Stimulated activated memory B cell treated with anti-CD40 and anti-IgM and Interleukin-4, amounts not matched to agents 10 μg/mL and 1 μg/mL and 100 μg/mL, for 72 hours (primary cell): ENCODE measurements at regions not wholly inside any gene's neighbourhood (a gene's known extent, or its start where the extent isn't known, plus 50 kb on each side); places are given as distances from the start of the nearest gene placed in this dataset.
"Not testable (repeated sequence)": the region's sequence is repeated elsewhere in the genome, so short reads cannot be mapped to it uniquely, and the experiment has no call there.

Experiments used
- ATAC-seq: fragments of 150-1000 bp; cut with Tn5 transposase; 2 replicates; pipeline ENCODE4 v1.10.0; 2021
- H3K27ac Mint-ChIP-seq: one replicate; pipeline ENCODE4 v1.8.0; 2022; ENCODE audit warnings: mild to moderate bottlenecking, mixed read lengths
- H3K27me3 Mint-ChIP-seq: one replicate; pipeline ENCODE4 v1.8.0; 2022; ENCODE audit warnings: mixed read lengths
- H3K36me3 Mint-ChIP-seq: one replicate; pipeline ENCODE4 v1.8.0; 2022; ENCODE audit warnings: mixed read lengths
- H3K4me1 Mint-ChIP-seq: one replicate; pipeline ENCODE4 v1.8.0; 2022; ENCODE audit warnings: mixed read lengths
- H3K4me3 Mint-ChIP-seq: one replicate; pipeline ENCODE4 v1.8.0; 2022; ENCODE audit warnings: mild to moderate bottlenecking, moderate library complexity, mixed read lengths
- H3K9me3 Mint-ChIP-seq: one replicate; pipeline ENCODE4 v1.8.0; 2022; ENCODE audit warnings: mixed read lengths

DNA sequence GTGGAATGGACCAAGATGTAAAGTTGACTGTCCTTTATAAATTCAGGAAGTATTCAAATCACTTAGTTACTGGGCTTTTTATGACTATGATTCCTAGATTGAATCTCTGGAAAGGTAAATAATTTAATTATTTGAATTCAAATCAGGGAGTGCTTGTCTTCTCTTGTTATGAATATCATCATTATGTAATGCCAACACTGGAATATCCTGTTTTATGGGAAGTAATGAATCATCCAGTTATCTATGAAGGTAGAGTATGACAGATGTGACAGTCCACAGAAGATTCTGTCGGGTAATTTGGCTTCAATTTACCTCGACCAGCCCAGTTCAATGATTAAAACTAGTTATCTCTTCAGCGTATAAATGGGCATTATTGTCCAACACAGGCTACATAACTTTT is 141.0 kb upstream of the NUDT12 start:
- Mint-ChIP-seq H3K4me3 (no peak overlapping the region), H3K27me3 (no peaks in the 10 kb centered on the region), H3K27ac (no peak overlapping the region), H3K36me3 (no peaks in the 10 kb centered on the region), H3K9me3 (peaks cover 4% of the 10 kb centered on the region), H3K4me1 (no peaks in the 10 kb centered on the region)
- ATAC-seq, result no peak

DNA sequence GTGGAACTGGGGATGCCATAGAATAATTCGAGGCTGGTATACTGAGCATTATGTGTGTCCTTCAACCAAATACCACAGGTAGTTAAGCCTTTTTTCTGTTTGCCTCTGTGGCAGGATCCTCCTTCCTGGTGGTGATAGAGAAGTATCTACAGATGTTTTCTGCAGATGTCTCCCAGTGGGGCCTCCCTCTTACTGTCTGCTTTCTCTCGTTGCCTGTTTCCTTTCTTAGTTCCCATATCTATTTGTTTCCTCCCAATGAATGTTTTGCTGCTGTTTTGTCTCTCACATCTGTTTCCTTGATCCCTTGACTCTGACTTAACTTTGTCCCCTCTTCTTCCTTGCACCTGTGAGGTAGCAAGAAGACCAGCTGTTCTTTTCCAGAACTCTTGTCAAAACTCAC is 130.9 kb upstream of the NUDT12 start:
- no peaks in the 10 kb centered on the region for H3K27me3 Mint-ChIP-seq
- no peaks in the 10 kb centered on the region for H3K4me1 Mint-ChIP-seq
- H3K36me3 Mint-ChIP-seq, result no peaks in the 10 kb centered on the region
- no peaks in the 10 kb centered on the region for H3K9me3 Mint-ChIP-seq
- H3K4me3 Mint-ChIP-seq, result no peak overlapping the region
- H3K27ac Mint-ChIP-seq, result no peak overlapping the region
- no peak for ATAC-seq

DNA sequence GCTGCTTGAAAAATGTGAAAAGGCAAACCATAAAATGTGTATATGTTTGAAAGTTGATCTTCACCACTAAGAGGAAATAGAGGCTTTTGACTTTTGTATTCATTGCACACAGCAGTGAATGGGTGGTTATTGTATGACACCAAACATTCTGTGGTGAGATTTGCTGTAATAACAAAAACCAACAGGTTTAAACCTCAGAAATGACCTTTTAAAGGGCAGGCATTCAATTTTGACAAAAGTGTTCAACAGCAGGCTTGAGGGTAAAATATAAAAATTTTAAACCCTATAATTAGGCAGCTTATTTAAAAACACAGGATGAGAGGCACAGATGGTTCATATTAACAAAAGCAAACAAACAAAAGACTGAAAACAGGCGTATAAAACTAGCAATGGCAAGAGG is 128.1 kb upstream of the NUDT12 start:
- Mint-ChIP-seq H3K27ac (no peak overlapping the region), H3K4me3 (no peak overlapping the region), H3K9me3 (no peaks in the 10 kb centered on the region), H3K4me1 (no peaks in the 10 kb centered on the region), H3K27me3 (no peaks in the 10 kb centered on the region), H3K36me3 (no peaks in the 10 kb centered on the region)
- no peak for ATAC-seq

DNA sequence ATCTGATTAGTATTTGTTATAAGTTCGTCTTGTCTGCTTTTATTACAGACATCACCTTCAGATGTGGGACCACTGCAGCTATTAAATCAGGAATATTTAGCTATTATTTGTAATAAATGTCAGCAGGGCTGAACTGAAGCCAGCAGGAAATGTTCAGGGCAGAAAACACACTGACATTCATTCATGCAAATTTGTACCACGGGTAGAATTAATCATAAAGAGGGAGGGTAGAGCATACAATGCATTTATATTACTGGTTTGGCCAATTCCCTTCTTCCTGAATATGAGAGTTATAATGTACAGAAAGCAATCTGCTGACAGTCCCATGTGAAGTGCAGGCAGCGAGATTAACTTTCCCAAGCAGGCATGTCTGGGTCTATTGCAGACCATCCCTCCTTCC is 117.3 kb upstream of the NUDT12 start:
- H3K4me3 Mint-ChIP-seq, result no peak overlapping the region
- no peaks in the 10 kb centered on the region for H3K4me1 Mint-ChIP-seq
- H3K27me3 Mint-ChIP-seq, result no peaks in the 10 kb centered on the region
- ATAC-seq, result no peak
- no peak overlapping the region for H3K27ac Mint-ChIP-seq
- no peaks in the 10 kb centered on the region for H3K36me3 Mint-ChIP-seq
- H3K9me3 Mint-ChIP-seq, result peaks cover 5% of the 10 kb centered on the region

DNA sequence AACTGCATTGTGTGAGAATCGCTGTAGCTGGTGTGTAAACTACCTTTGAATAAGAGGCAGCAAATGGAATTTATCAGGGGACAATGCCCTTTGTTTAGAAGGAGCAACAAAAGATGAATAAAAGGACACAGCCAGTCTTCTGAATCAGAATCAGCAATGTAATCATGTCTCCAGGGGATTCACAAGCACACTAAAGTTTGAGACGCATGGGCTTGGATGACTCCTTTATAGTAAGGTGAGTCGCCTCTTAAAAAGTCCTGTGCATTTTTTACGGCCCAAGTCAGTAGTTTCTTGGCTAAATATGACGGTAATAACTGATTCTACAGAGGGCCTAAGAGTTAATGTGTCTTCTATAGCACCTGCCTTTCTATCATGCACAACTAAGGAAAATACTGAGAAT is 113.6 kb upstream of the NUDT12 start:
- H3K27ac Mint-ChIP-seq, H3K9me3 Mint-ChIP-seq, H3K4me3 Mint-ChIP-seq, H3K36me3 Mint-ChIP-seq, H3K27me3 Mint-ChIP-seq, ATAC-seq, H3K4me1 Mint-ChIP-seq: not testable (repeated sequence)

DNA sequence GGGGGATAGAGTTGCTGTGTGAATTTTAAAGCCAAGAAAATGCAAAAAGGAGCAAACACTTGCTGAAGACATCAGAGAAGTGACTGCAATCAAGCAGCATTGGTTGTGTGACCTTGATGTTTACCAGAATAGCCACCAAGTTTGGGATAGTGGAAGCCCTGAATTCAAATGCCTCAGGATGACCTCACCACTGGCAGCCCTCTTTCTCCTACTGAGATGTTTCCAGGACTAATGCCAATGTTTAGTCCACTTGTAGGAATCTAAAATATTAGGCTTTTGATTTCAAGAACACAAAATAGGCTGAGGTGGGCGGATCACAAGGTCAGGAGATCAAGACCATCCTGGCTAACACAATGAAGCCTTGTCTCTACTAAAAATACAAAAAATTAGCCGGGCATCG is 112.2 kb upstream of the NUDT12 start:
- no peaks in the 10 kb centered on the region for H3K4me1 Mint-ChIP-seq
- H3K27ac Mint-ChIP-seq, result no peak overlapping the region
- ATAC-seq, result no peak
- no peak overlapping the region for H3K4me3 Mint-ChIP-seq
- no peaks in the 10 kb centered on the region for H3K36me3 Mint-ChIP-seq
- no peaks in the 10 kb centered on the region for H3K27me3 Mint-ChIP-seq
- H3K9me3 Mint-ChIP-seq, result peaks cover 3% of the 10 kb centered on the region

DNA sequence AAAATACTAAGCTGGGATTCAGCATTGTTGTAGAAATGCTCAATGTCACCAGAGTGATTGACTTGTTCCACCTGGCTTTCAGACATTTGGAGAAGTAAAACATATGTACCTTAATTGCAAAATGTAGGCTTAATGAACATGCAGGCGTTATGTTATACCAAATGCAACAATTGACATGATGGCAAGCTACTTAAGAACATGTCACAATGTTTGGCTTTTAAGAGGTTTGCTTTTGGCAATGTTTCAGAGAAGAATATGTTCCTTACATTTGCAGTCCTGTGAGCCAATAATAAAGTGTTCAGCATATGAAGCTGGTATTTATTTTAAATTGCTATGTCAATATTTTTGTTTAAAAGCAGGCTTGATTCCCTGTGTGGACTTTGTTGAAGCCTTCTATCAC is 111.7 kb upstream of the NUDT12 start:
- no peaks in the 10 kb centered on the region for H3K4me1 Mint-ChIP-seq
- no peak for ATAC-seq
- peaks cover 3% of the 10 kb centered on the region for H3K9me3 Mint-ChIP-seq
- no peak overlapping the region for H3K27ac Mint-ChIP-seq
- H3K27me3 Mint-ChIP-seq, result no peaks in the 10 kb centered on the region
- no peaks in the 10 kb centered on the region for H3K36me3 Mint-ChIP-seq
- H3K4me3 Mint-ChIP-seq, result no peak overlapping the region

DNA sequence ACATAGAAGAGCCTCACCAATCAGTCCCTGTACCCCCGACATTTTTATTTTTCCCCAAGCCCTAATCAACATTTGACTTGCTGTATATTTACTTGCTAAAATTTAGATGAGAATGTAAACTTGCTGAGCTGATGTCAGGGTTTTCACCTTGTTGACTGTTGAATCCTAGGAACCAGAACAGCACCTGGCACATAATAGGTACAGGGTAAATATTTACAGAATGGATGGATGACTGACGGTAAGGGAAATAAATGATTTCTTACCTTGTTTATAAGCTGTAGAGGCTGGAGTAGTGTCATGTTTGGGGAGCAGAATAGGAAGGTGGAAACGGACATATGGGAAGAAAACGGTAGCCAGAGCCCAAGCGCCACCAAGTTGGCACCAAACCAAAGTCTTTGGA is 107.0 kb upstream of the NUDT12 start:
- ATAC-seq, result no peak
- Mint-ChIP-seq H3K4me1 (no peaks in the 10 kb centered on the region), H3K36me3 (no peaks in the 10 kb centered on the region), H3K27ac (no peak overlapping the region), H3K9me3 (peaks cover 5% of the 10 kb centered on the region), H3K4me3 (no peak overlapping the region), H3K27me3 (no peaks in the 10 kb centered on the region)

DNA sequence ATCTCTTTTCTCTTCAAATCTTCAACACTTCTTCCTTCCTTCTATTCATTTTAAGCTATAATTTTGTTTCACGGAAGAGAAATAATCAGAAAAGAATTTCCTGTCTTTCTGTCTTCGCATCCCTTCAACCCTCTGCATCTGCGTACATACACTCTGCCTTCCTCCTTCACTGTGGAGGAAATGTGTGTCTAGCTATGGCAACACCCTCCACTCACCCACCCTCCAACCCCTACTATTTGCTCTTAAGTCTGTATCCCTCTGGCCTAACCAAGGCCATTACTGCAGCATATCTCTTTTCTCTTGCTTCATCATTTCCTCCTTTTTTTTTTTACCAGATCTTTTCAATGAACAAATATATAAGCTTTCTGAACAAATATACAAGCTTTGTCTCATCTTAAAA is 105.7 kb upstream of the NUDT12 start:
- Mint-ChIP-seq H3K9me3 (peaks cover 8% of the 10 kb centered on the region), H3K36me3 (no peaks in the 10 kb centered on the region), H3K27ac (no peak overlapping the region), H3K4me1 (no peaks in the 10 kb centered on the region), H3K4me3 (no peak overlapping the region), H3K27me3 (no peaks in the 10 kb centered on the region)
- ATAC-seq, result no peak

DNA sequence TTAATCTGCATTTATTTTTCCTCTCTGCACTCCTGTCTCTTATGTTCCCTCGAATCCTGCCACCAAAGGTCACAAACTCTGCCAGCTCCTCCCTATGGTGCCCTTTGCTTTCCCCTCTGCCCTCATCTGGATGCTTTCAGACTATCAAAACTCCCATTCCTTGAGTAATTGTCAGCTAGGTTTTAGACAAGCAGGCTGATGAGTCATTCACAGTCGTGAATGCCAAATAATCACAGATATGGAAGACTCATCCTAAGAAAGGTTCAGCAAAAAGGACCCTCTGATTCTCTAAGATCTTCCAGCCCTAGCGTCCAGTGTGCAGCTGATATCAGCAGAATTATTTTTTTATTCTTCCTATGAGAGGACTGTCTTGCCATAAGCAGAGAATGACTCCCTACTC is 104.5 kb upstream of the NUDT12 start:
- Mint-ChIP-seq H3K27me3 (no peaks in the 10 kb centered on the region), H3K9me3 (peaks cover 11% of the 10 kb centered on the region), H3K4me3 (no peak overlapping the region), H3K27ac (no peak overlapping the region), H3K4me1 (no peaks in the 10 kb centered on the region), H3K36me3 (no peaks in the 10 kb centered on the region)
- no peak for ATAC-seq

DNA sequence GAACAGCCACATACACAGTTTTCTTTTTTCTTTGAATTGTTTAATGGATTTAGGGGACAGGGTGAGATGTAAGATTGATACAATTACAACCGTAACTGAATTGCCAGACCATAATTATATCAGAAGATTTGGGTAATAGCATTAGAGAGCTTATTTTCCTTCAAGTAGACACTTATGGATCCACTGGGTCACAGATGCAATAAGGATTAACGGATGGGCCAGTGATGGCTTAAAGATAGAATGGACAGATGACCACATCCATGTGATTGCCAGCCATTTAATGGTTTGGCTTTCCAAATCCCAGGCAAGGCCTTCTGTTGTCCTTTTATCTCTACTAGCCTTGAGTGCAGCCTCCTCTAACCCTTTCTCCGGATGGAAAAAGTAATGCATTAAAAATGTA is 94.7 kb upstream of the NUDT12 start:
- Mint-ChIP-seq H3K27me3 (no peaks in the 10 kb centered on the region), H3K36me3 (no peaks in the 10 kb centered on the region), H3K4me1 (no peaks in the 10 kb centered on the region), H3K9me3 (peaks cover 3% of the 10 kb centered on the region), H3K4me3 (no peak overlapping the region), H3K27ac (no peak overlapping the region)
- ATAC-seq, result no peak

DNA sequence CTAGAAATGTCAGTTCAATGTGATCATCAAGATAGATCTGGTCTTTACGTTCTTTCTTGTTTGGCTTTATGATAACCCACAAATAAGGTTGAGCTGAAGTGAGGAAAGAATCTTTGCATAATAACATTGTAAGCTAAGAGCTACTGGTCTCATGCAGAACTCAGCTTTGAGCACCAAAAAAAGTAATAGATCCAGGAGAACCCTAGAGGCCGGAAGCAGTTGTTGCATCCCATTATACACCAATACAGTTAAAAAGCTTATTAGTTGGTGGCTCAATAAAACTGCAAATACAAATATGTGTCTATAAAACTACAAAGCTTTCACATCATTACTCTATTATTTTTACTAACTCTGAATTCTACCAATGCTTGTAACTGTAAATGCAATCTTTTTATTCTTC is 85.5 kb upstream of the NUDT12 start:
- Mint-ChIP-seq H3K9me3 (peaks cover 3% of the 10 kb centered on the region), H3K4me3 (no peak overlapping the region), H3K27ac (no peak overlapping the region), H3K27me3 (no peaks in the 10 kb centered on the region), H3K4me1 (no peaks in the 10 kb centered on the region), H3K36me3 (no peaks in the 10 kb centered on the region)
- no peak for ATAC-seq

DNA sequence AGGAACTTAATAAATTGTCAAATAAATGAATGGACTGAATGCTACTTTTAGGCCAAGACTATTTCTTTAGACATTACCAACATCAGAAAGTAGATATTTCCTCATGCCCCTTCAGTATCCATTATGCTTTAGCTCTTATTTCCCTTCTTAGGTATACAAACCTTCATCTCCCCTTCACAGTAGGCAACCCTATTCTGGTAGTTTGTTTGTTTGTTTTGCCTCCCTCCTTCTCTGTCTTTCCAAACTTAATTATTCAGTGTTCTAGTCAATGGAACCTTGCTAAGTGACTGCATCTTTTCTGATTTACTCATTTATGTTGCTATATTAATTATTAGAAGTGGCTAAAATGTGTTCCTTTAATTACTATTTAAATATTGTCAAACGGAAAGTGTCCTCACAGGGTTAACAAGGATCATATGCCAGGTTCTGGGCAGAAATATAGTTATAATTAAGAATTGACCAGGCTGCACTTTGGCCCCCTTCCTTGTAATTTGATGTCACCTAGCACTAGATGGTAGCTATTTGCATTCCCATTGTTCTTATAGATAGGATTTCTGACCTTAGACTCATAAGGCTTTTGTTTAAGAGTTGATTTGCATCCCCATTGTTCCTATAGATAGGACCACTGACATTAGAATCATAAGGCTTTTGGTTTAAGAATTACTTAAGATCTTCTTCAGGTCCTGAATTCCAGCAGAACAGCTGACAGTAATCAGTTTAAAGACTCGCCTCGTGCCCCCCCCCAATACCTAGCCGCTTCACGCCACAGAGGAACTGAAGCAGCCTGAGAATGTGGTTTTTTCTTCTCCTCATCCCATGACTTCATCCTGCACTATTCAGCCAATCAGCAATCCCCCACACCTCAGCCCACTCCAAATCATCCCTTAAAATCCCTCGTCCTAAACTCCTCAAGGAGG is 84.4 kb upstream of the NUDT12 start:
- Mint-ChIP-seq H3K27ac (no peak overlapping the region), H3K27me3 (no peaks in the 10 kb centered on the region), H3K4me1 (no peaks in the 10 kb centered on the region), H3K4me3 (no peak overlapping the region), H3K36me3 (no peaks in the 10 kb centered on the region), H3K9me3 (peaks cover 3% of the 10 kb centered on the region)
- no peak for ATAC-seq

DNA sequence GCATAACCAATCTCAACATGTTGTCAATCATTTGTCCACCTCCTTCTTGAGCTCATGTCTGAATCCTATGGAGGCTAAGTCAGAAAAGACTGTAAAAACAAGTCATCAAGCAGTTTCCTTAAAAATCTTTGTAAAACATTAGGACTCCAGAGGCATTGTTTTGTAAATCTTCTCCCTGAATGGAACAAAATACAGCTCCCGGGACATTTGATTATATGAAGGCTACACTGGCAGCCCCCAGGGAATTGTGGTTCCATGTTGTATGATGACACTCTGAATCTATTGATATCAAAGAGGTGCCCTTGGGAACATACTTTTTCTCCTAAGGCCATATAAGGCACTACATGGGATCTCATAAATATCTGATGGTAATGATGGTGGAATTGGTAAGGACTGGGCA is 83.2 kb upstream of the NUDT12 start:
- no peaks in the 10 kb centered on the region for H3K4me1 Mint-ChIP-seq
- H3K9me3 Mint-ChIP-seq, result peaks cover 3% of the 10 kb centered on the region
- ATAC-seq, result no peak
- no peaks in the 10 kb centered on the region for H3K36me3 Mint-ChIP-seq
- no peak overlapping the region for H3K27ac Mint-ChIP-seq
- H3K4me3 Mint-ChIP-seq, result no peak overlapping the region
- H3K27me3 Mint-ChIP-seq, result no peaks in the 10 kb centered on the region

DNA sequence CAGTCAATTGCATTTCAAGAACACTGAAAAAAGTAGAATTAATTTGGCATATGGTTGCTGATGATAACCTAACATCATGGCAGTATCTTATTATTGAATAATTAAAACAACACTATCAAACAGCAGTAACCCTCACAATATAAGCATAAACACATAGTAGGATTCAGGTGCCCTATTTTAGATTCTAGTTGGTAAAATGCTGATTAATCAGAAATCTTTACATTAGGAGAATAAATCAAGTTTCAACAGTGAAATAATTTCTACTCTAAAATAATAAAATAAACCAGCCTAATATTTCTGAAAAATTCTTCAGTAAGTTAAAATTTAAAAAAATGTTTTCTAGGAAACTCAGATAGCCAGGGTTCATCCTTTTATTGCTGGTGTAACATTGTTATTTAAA is 76.4 kb upstream of the NUDT12 start:
- no peak overlapping the region for H3K4me3 Mint-ChIP-seq
- no peaks in the 10 kb centered on the region for H3K9me3 Mint-ChIP-seq
- no peaks in the 10 kb centered on the region for H3K4me1 Mint-ChIP-seq
- no peaks in the 10 kb centered on the region for H3K27me3 Mint-ChIP-seq
- H3K36me3 Mint-ChIP-seq, result no peaks in the 10 kb centered on the region
- H3K27ac Mint-ChIP-seq, result no peak overlapping the region
- no peak for ATAC-seq

DNA sequence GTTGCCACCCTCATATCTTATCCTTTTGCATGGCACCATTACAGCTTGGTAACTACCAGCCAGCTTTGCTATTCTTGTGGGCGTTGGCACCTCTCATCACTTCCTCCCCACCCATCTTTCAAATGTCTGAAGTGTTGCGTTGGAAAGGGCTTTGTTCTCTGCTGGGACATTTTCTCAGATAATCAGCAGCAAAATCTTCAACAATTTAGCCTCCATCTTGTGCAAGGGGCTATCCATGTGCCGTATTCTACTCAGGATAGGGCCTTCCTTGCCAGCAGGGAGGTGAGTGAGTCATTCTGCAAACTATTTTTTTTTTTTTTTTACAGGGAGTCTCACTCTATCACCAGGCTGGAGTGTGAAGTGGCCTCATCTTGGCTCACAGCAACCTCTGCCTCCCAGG is 62.1 kb upstream of the NUDT12 start:
- no peak overlapping the region for H3K4me3 Mint-ChIP-seq
- peaks cover 5% of the 10 kb centered on the region for H3K9me3 Mint-ChIP-seq

More for the DNA sequence above, 62.1 kb upstream of the NUDT12 start:
- no peaks in the 10 kb centered on the region for H3K27me3 Mint-ChIP-seq
- H3K4me1 Mint-ChIP-seq, result no peaks in the 10 kb centered on the region
- no peaks in the 10 kb centered on the region for H3K36me3 Mint-ChIP-seq
- no peak for ATAC-seq
- no peak overlapping the region for H3K27ac Mint-ChIP-seq
